ENCODE measurements at regions not wholly inside any gene's neighbourhood (a gene's known extent, or its start where the extent isn't known, plus 50 kb on each side); places are given as distances from the start of the nearest gene placed in this dataset.

GRCh38 chr9:33649463-33649862 lies 125.4 kb downstream of the ANKRD18B start:
- TF ChIP-seq YY1 (IDR thresholded peaks at IDR 0.05; ENCODE audit: insufficient read depth, insufficient read length) (no peak), ZNF274 (IDR thresholded peaks at IDR 0.05; ENCODE audit: low read depth, low read length) (no peak), SUZ12 (IDR thresholded peaks at IDR 0.05; ENCODE audit: extremely low read depth, insufficient read depth, insufficient read length) (no peak)

Measured in NT2/D1 (cell line).